ENCODE measurements at regions not wholly inside any gene's neighbourhood (a gene's known extent, or its start where the extent isn't known, plus 50 kb on each side); places are given as distances from the start of the nearest gene placed in this dataset.

DNA sequence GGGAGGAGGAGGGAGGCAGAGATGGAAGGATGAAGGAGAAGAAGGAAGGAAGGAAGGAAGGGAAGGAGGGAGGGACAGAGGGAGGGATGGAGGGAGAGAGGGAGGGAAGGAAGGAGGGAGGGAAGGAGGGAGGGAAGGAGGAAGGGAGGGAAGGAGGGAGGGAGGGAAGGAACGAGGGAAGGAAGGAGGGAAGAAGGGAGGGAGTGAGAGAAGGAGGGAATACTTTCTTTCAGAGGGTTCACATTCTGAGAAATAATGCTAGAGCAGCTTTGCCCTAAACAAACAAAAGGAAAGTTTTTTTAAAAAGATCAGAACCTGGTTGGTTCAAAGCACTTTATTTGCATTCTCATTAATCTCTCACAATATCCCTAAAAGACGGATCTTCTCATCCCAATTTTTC, 96.1 kb upstream of the NXT1 start:
- no peaks in the 10 kb centered on the region for H3K36me3 ChIP-seq (replicated peaks in 1 of 2; ENCODE audit: insufficient read depth in 1 of 2, low read depth in 2 of 2)
- DNase-seq (no peak), ATAC-seq (no peak)
- intact Hi-C loops (cut with DNase I), result no loop called here
- peaks cover 0 to 4% of the 10 kb centered on the region in 2 donors for H3K27me3 ChIP-seq
- H3K9me3 ChIP-seq, result no peaks in the 10 kb centered on the region
- peaks cover 21% of the 10 kb centered on the region for H3K4me1 ChIP-seq
- 18 to 29% methylated on average over 2 of the region's 2 CpGs for WGBS, 2 donors
- no peak overlapping the region for H3K27ac ChIP-seq
- H3K4me3 ChIP-seq, result no peak overlapping the region
- TF ChIP-seq POLR2A (IDR thresholded peaks at IDR 0.05), result no peak
- no peak for TF ChIP-seq CTCF (IDR thresholded peaks at IDR 0.05)

- WGBS, 2 donors, result 50 to 52% methylated on average over 4 to 5 of the region's 5 CpGs
- intact Hi-C loops (cut with DNase I), result no loop called here
- no peak for ATAC-seq
- peaks cover 0 to 4% of the 10 kb centered on the region in 2 donors for H3K27me3 ChIP-seq
- H3K36me3 ChIP-seq (replicated peaks in 1 of 2; ENCODE audit: insufficient read depth in 1 of 2, low read depth in 2 of 2), result no peaks in the 10 kb centered on the region
- H3K4me1 ChIP-seq, result peaks cover 19% of the 10 kb centered on the region
- no peak overlapping the region for H3K27ac ChIP-seq
- DNase-seq, result no peak
- H3K4me3 ChIP-seq, result no peak overlapping the region
- TF ChIP-seq CTCF (IDR thresholded peaks at IDR 0.05), result no peak
- TF ChIP-seq POLR2A (IDR thresholded peaks at IDR 0.05), result no peak
- H3K9me3 ChIP-seq, result no peaks in the 10 kb centered on the region
These were observed 96.6 kb upstream of the NXT1 start for GRCh38 chr20:23254034-23254433.

DNA sequence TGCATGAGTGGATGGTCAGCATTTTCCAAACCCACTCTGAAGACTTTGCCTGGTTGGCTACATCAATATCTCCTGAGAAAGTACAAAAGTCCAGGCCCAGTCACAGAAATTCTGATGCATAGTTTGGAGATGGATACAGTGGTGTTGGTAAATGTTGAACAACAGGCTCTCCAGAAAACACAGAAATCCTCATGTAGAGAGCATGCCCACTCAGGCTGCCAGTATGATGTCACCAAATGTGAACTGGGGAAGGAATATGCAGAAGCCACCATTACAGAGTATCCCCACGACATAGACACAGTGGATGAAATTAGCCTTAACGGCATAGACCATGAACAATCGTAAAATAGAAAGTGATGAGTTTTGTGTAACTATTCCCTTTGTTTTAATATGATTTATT, 97.1 kb upstream of the NXT1 start:
- intact Hi-C loops (cut with DNase I), result no loop called here

DNA sequence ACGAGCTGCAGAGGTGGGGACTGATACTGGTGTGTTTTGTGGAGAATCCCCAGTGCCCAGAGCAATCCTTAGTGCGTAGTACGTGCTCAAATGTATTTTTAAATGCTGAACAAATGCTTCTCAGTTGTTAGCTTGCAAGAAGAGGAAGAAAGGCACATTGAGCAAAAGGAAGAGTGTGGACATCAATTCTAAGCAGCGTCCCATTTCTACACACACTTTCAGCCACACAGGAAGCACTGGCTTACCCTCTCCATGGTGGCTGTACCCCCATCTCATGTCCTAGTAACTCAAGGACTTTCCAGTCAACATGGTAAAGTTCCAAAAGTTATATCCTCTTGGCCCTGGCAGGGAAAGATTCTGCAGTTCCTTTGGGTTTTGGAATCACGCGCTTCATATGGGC, 98.8 kb upstream of the NXT1 start:
- no peaks in the 10 kb centered on the region for H3K36me3 ChIP-seq (replicated peaks in 1 of 2; ENCODE audit: insufficient read depth in 1 of 2, low read depth in 2 of 2)
- ATAC-seq, result no peak

More for the DNA sequence above, 97.1 kb upstream of the NXT1 start:
- Histone ChIP-seq H3K4me3 (no peak overlapping the region), H3K9me3 (no peaks in the 10 kb centered on the region), H3K27ac (no peak overlapping the region), H3K36me3 (replicated peaks in 1 of 2; ENCODE audit: insufficient read depth in 1 of 2, low read depth in 2 of 2) (no peaks in the 10 kb centered on the region), H3K4me1 (peaks cover 14% of the 10 kb centered on the region), H3K27me3 (peaks cover 0 to 4% of the 10 kb centered on the region in 2 donors)
- 67 to 81% methylated on average over 3 of the region's 3 CpGs for WGBS, 2 donors
- DNase-seq (no peak), ATAC-seq (no peak)
- TF ChIP-seq CTCF (IDR thresholded peaks at IDR 0.05) (no peak), POLR2A (IDR thresholded peaks at IDR 0.05) (no peak)

More for the DNA sequence above, 98.8 kb upstream of the NXT1 start:
- no peak for DNase-seq
- Histone ChIP-seq H3K27me3 (peaks cover 0 to 4% of the 10 kb centered on the region in 2 donors), H3K4me1 (no peaks in the 10 kb centered on the region), H3K4me3 (no peak overlapping the region), H3K27ac (no peak overlapping the region), H3K9me3 (no peaks in the 10 kb centered on the region)
- intact Hi-C loops (cut with DNase I), result no loop called here
- WGBS, 2 donors, result 71 to 73% methylated on average over 6 of the region's 6 CpGs
- TF ChIP-seq CTCF (IDR thresholded peaks at IDR 0.05) (no peak), POLR2A (IDR thresholded peaks at IDR 0.05) (no peak)
